LoVo (cell line): ENCODE measurements at regions not wholly inside any gene's neighbourhood (a gene's known extent, or its start where the extent isn't known, plus 50 kb on each side); places are given as distances from the start of the nearest gene placed in this dataset.
"Not testable (repeated sequence)": the region's sequence is repeated elsewhere in the genome, so short reads cannot be mapped to it uniquely, and the experiment has no call there.

ENCODE experiments used
- DNase-seq: peaks from one replicate; pipeline ENCODE4 v3.0.0-alpha.2; 2016; ENCODE audit warnings: low spot score

- DNase-seq = peak; percentile 100
Observed at GRCh38 chr21:10325546-10325945, 195.8 kb upstream of the TPTE start.

DNA sequence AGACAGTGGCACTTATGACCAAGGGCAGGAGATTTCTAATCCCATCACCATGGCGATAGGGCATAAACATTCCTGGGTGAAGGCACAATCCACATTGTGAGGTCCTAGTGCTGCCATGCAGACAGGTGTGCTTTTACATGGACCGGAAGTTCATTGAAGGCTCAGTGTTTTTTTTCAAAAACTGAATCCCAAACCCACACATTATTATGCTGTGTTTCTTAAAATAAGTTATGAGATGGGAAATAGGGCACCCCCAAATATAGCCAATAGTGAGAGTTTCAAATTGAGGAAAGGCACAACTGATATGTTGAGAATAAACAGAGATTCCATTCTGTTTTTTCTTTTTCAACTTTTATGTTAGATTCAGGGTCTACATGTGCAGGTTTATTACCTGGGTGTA lies 195.2 kb upstream of the TPTE start:
- DNase-seq = not testable (repeated sequence)

DNA sequence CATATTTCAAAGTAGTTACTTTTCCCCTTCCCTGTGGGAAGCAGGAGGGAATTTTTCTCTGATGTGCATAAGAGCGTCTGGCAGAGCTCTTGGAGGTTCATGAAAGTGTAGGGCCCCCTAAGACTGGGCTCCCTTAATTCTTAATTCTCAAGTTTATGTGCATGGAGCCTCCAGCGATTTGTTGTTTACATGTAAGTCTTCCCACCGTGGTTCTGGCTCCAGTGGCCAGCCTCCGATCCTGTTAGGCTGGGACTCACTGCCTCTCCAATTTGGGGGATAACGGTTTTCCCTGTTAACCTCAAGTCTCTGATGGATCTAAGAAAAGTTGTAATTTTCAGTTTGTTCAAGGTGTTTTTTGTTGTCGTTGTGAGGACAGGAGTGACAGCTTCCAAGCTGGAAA lies 192.7 kb upstream of the TPTE start:
- not testable (repeated sequence) for DNase-seq

DNA sequence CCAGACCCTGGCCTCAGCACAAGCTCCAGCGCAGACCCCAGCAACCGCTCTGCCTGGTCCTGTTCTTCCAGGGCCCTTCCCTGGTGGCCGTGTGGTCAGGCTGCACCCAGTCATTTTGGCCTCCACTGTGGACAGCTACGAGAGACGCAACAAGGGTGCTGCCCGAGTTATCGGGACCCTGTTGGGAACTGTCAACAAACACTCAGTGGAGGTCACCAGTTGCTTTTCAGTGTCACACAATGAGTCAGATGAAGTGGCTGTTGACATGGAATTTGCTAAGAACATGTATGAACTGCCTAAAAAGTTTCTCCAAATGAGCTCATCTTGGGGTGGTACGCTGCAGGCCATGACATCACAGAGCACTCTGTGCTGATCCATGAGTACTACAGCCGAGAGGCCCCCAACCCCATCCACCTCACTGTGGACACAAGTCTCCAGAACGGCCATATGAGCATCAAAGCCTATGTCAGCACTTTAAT lies 190.7 kb upstream of the TPTE start:
- not testable (repeated sequence) for DNase-seq

DNA sequence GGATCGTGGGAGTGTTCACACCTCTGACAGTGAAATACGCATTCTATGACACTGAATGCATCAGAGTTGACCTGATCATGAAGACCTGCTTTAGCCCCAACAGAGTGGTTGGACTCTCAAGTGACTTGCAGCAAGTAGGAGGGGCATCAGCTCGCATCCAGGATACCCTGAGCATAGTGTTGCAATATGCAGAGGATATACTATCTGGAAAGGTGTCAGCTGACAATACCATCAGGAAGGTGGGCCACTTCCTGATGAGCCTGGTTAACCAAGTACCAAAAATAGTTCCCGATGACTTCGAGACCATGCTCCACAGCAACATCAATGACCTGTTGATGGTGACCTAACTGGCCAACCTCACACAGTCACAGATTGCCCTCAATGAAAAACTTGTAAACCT lies 190.2 kb upstream of the TPTE start:
- DNase-seq = not testable (repeated sequence)

GRCh38 chr21:10332935-10333334 lies 188.4 kb upstream of the TPTE start:
- not testable (repeated sequence) for DNase-seq

DNA sequence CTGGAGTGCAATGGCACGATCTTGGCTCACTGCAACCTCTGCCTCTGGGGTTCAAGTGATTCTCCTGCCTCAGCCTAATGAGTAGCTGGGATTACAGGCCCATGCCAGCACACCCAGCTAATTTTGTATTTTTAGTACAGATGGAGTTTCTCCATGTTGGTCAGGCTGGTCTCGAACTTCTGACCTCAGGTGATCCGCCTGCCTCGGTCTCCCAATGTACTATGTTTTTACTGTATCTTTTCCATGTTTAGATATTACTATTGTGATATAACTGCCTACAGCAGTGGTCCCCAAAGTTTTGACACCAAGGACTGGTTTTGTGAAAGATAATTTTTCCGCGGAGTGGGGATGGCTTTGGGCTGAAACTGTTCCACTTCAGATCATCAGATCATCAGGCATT lies 187.0 kb upstream of the TPTE start:
- DNase-seq = not testable (repeated sequence)

DNA sequence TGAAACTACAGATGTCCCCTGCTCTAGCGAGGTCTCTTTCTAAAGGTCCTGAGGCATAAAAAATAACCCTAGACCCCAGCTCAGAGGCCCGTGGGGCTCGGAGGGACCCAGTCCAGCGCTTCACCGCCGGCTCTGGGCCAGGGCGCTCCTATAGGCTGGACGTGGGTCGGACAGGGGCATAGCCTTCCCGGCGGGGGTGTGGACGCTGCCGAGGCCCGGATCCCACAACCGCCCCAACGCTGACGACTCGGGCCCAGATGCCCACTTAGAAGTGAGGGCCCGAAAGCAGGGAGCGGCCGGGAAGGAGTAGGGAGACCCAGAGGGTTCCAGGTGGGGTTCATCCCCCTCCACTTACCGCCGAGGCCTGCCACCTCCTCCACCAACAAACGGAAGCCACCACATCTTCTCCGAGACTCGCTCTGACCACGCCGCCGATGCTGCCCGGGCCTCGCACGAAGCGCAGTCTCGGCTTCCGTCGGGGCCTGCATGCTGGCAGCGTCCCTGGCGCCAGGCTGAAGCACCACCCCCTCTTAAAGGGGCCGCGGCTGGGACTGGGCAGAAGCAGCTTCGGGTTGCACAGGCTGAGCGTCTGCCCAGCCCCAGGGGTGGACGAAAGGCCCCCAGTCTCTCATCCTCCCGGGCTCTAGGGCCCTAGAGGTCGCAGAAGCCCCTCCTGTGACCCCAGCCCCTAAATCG lies 179.0 kb upstream of the TPTE start:
- DNase-seq = not testable (repeated sequence)

- not testable (repeated sequence) for DNase-seq
Observed at GRCh38 chr21:10343146-10343935, 178.0 kb upstream of the TPTE start.

GRCh38 chr21:10344266-10344665 lies 177.1 kb upstream of the TPTE start:
- not testable (repeated sequence) for DNase-seq

DNA sequence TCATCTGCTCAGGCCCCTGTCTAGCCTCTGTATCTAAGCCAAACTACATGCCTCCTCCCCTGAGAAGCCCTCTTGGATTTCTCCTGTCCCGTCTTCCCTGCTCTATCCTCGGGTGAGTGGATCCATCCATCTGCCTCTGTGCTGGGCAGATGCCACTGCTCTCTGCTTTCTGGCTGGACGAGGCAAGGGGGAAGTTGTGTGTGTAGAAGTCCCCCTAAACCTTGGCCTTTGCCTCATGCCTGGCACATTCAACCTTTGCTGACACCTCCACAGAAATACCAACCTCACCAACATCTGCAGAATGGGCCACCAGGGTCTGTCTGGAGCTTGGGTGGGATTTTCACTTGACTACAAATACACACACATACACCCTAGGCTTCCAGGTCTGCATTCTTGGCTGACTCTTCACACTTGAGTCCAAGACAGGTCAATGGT lies 176.2 kb upstream of the TPTE start:
- DNase-seq = not testable (repeated sequence)

- DNase-seq = not testable (repeated sequence)
Observed at GRCh38 chr21:10346249-10346648, 175.1 kb upstream of the TPTE start.

- DNase-seq = not testable (repeated sequence)
Observed at GRCh38 chr21:10346933-10347615, 174.3 kb upstream of the TPTE start.

GRCh38 chr21:10347675-10348074 lies 173.7 kb upstream of the TPTE start:
- not testable (repeated sequence) for DNase-seq

GRCh38 chr21:10348150-10348549 lies 173.2 kb upstream of the TPTE start:
- not testable (repeated sequence) for DNase-seq

DNA sequence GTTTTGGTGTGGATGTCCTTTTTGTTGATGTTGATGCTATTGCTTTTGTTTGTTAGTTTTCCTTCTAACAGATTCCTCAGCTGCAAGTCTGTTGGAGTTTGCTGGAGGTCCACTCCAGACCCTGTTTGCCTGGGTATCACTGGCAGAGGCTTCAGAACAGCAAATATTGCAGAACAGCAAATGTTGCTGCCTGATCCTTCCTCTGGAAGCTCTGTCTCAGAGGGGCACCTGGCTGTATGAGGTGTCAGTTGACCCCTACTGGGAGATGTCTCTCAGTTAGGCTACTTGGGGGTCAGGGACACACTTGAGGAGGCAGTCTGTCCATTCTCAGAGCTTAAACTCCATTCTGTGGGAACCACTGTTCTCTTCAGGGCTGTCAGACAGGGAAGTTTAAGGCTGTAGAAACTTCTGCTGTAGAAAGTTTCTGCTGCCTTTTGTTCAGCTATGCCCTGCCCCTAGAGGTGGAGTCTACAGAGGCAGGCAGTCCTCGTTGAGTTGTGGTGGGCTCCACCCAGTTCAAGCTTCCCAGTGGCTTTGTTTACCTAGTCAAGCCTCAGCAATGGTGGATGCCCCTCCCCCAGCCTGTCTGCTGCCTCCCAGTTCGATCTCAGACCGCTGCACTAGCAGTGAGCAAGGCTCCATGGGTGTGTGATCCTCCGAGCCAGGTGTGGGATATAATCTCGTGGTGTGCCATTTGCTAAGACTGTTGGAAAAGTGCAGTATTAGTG lies 166.4 kb upstream of the TPTE start:
- not testable (repeated sequence) for DNase-seq

DNA sequence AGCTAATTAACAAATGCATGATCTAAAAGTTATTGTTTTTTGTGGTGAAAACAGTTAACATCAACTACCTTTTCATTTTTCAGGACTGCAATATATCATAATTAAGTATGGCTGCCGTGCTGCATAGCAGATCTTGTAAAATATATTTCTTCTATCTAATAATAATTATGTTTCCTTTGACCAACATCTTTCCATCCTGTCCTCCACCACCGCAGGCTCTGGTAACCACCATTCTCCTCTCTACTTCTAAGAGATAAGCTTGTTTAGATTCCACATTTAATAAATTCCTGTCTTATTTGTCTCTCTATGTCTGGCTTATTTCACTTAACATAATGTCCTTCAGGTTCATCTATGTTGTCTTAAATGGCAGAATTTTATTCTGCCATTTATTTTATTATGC lies 162.3 kb upstream of the TPTE start:
- not testable (repeated sequence) for DNase-seq

GRCh38 chr21:10359911-10360310 lies 161.5 kb upstream of the TPTE start:
- not testable (repeated sequence) for DNase-seq

DNA sequence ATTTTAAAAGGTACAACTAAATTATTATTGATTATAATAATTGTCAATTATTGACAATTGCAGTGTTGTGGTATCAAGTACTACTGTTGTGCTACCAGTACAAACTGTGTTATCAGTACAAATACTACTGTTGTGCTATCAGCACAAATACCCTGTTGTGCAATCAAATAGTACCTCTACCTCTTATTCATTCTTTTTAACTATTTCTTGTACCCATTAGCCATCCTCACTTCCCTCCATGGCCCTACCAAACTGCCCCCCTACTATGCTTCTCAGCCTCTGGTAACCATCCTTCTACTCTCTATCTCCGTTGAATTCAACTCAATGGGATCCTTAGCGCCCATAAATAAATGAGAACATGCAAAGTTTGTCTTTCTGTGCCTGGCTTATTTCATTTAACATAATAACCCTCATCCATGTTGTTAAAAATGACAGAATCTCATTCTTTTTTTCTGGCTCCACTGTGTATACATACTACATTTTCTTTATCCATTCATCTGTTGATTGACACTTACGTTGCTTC lies 160.1 kb upstream of the TPTE start:
- not testable (repeated sequence) for DNase-seq

DNA sequence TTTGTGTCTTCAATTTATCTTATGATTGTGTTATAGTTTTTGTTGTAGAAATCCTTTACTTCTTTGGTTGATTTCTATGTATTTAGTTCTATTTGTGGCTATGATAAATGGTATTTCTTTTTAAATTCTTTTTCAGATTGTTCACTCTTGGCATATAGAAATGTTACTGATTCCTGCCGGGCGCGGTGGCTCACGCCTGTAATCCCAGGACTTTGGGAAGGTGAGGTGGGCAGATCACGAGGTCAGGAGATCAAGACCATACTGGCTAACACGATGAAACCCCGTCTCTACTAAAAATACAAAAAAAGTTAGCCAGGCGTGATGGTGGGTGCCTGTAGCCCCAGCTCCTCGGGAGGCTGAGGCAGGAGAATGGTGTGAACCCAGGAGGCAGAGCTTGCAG lies 158.6 kb upstream of the TPTE start:
- DNase-seq = not testable (repeated sequence)

- not testable (repeated sequence) for DNase-seq
Observed at GRCh38 chr21:10363321-10363720, 158.1 kb upstream of the TPTE start.
